ENCODE measurements at regions not wholly inside any gene's neighbourhood (a gene's known extent, or its start where the extent isn't known, plus 50 kb on each side); places are given as distances from the start of the nearest gene placed in this dataset.

GRCh38 chr14:86641310-86641709 is 1111.4 kb downstream of the FLRT2 start:
- Histone ChIP-seq H2BK120ac (ENCODE audit: low read depth, low read length) (no peak overlapping the region), H3K9ac (ENCODE audit: low read depth, low read length) (no peak overlapping the region), H3K27me3 (ENCODE audit: control insufficient read depth, insufficient read depth, low read length) (no peaks in the 10 kb centered on the region), H3K79me1 (ENCODE audit: low read depth in 1 of 2, low read length in 2 of 2) (no peaks in the 10 kb centered on the region), H4K20me1 (ENCODE audit: insufficient read depth, low read length) (no peaks in the 10 kb centered on the region), H3K9me3 (ENCODE audit: control insufficient read depth, insufficient read depth, low read length) (no peaks in the 10 kb centered on the region; the same call in 1 of the 2 replicates), H2BK15ac (ENCODE audit: low read depth, low read length) (no peak overlapping the region), H4K5ac (ENCODE audit: low read depth, low read length) (no peak overlapping the region), H3K18ac (ENCODE audit: low read depth, low read length) (no peak overlapping the region), H2BK20ac (ENCODE audit: low read depth, low read length) (no peak overlapping the region), H2AK9ac (replicated peaks; ENCODE audit: low read depth, low read length, poor library complexity) (no peak overlapping the region), H3K14ac (replicated peaks; ENCODE audit: low read depth, low read length) (no peak overlapping the region), H3K27ac (ENCODE audit: insufficient read depth, low read length) (no peak overlapping the region), H3K4me3 (ENCODE audit: insufficient read depth, low read depth, low read length) (no peak overlapping the region), H3K4me2 (ENCODE audit: low read depth, low read length) (no peak overlapping the region), H2BK5ac (ENCODE audit: low read depth, low read length, poor library complexity, severe bottlenecking) (no peak overlapping the region), H3K23ac (ENCODE audit: low read depth, low read length) (no peak overlapping the region), H4K8ac (ENCODE audit: low read depth in 2 of 2, low read length in 2 of 2) (no peak overlapping the region), H2AFZ (replicated peaks; ENCODE audit: low read length, poor library complexity) (no peak overlapping the region), H3K4ac (ENCODE audit: low read depth, low read length) (no peak overlapping the region), H3K36me3 (ENCODE audit: control insufficient read depth, insufficient read depth, low read length) (no peaks in the 10 kb centered on the region), H3K56ac (ENCODE audit: extremely low read depth, insufficient read depth, low read length) (no peak overlapping the region), H2AK5ac (ENCODE audit: low read depth, low read length) (no peak overlapping the region), H3K4me1 (ENCODE audit: control insufficient read depth, insufficient read depth, low read length) (no peaks in the 10 kb centered on the region), H4K91ac (ENCODE audit: insufficient read depth, low read depth, low read length) (no peak overlapping the region), H3K9me1 (ENCODE audit: insufficient read depth, low read length) (no peaks in the 10 kb centered on the region)
- no peak for DNase-seq
- BruUV-seq (replicated peaks): no TSS peak
- TF ChIP-seq BHLHE40 (IDR thresholded peaks at IDR 0.05; ENCODE audit: low read depth, low read length): no peak
- TF ChIP-seq MAFK (IDR thresholded peaks at IDR 0.05; ENCODE audit: low read depth, low read length): peak; percentile 40; the same call in 1 of the 2 replicates
- intact Hi-C loops (cut with micrococcal nuclease): no loop called here
- POLR2A ChIA-PET (ENCODE audit: unreplicated experiment): interaction anchor here (0.7 kb wide), 1 partner anchor 1470 kb away, joined by 6 read pairs; no protein-coding TSS in a partner anchor
- in situ Hi-C loops (cut with MboI; ENCODE audit: low sequenced_read_pairs): no loop called here
- ATAC-seq (ENCODE audit: low read depth): no peak
- dilution Hi-C loops (cut with HindIII; ENCODE audit: low sequenced_read_pairs, unreplicated experiment): no loop called here
- CTCF ChIA-PET: no interaction called here

All from IMR-90 (cell line).